Psoas muscle (tissue), 7 donors: ENCODE measurements at regions not wholly inside any gene's neighbourhood (a gene's known extent, or its start where the extent isn't known, plus 50 kb on each side); places are given as distances from the start of the nearest gene placed in this dataset.

Experiments
- ATAC-seq, 4 donors: fragments of 200-7000 bp; cut with Tn5 transposase; one replicate each; pipeline ENCODE4 v1.9.1; 2020; ENCODE audit warnings: moderate library complexity in 3 of 4, mild to moderate bottlenecking in 2 of 4
- DNase-seq, 2 donors: peaks; one replicate each; pipeline ENCODE4 v3.0.0-alpha.2; 2020
- H3K27ac ChIP-seq: fragments of 200-600 bp; one replicate; pipeline ENCODE4 v1.8.0; 2022
- H3K27me3 ChIP-seq, 3 donors: fragments of 200-600 bp in 1 of 3; one replicate each; pipeline versions ENCODE4 v1.6.1 to v1.8.0; 2013 to 2022; ENCODE audit warnings: low read length in 2 of 3, mild to moderate bottlenecking in 2 of 3, moderate library complexity in 1 of 3; ENCODE audit not compliant: insufficient read depth in 3 of 3
- H3K36me3 ChIP-seq, 2 donors: fragments of 200-600 bp in 1 of 2; one replicate each; pipeline versions ENCODE4 v1.6.1 to v1.8.0; 2013 to 2022; ENCODE audit warnings: low read depth in 1 of 2, mild to moderate bottlenecking in 1 of 2, moderate library complexity in 1 of 2; ENCODE audit not compliant: insufficient read depth in 1 of 2
- H3K4me1 ChIP-seq: fragments of 200-600 bp; one replicate; pipeline ENCODE4 v1.8.0; 2022
- H3K4me3 ChIP-seq: fragments of 200-600 bp; one replicate; pipeline ENCODE4 v1.8.0; 2022; ENCODE audit warnings: mild to moderate bottlenecking
- H3K9me3 ChIP-seq: fragments of 200-600 bp; one replicate; pipeline ENCODE4 v1.8.0; 2022
- WGBS, 3 donors: extraction: QIAGEN DNeasy Blood & Tissue Kit; methylation state at CpG; one replicate each; pipeline versions ENCODE4 v1.1.6 to v1.1.7; 2013; 5-methylcytosine and 5-hydroxymethylcytosine counted together
- intact Hi-C, 2 donors: fragments of 100-400 bp; cut with DNase I; formaldehyde crosslinking; loops; one replicate each; pipeline versions ENCODE4 v1.11.0 to v1.14.2; 2022
- TF ChIP-seq, protein P1 (sequence below): fragments of 200-600 bp; IDR thresholded peaks from one replicate; pipeline ENCODE4 v1.8.0; 2022; ENCODE audit warnings: antibody characterized with exemption
- donor health status: healthy with polysubstance abuse.
- donor health status: DM: no; HTN: no; CAD: no; lungs with moderate emphysema.
- donor health status: Bipolar disorder and iron deficiency.
- donor health status: healthy.
- donor health status: DM: yes; HTN: yes; CAD: no.
- donor health status: DM: no; HTN: no; CAD: no.
- donor health status: DM: yes; HTN: yes; CAD: no.

DNA sequence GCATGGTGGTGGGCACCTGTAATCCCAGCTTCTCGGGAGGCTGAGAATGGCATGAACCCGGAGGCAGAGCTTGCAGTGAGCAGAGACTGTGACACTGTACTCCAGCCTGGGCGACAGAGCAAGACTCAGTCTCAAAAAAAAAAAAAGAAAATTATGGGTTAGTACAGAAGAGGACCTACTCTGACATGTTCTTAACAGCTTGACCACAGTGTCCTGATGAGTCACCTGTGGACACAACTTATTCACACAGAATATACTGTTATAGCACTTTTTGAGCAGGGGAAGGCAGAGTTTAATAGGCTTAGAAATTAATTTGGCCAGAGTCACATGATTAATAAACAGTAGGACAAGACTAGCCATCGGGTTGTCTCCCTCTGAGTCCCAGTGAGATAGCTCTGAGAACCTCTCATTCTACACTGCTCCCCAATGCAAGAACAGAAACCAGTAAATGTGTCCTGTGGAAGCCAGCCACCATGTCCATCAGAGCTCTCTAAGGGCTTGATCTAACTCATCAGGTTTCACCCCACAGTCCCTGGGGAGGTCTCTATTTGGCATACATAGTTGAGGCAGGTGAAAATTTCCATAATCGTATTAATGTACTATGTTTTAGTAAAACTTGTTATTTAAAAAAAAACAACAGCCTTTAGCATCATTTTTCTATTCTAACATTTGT lies 1077.9 kb upstream of the C9orf72 start:
- H3K27me3 ChIP-seq: no peaks in the 10 kb centered on the region
- no peak overlapping the region for H3K4me3 ChIP-seq
- H3K9me3 ChIP-seq: peaks cover 3% of the 10 kb centered on the region
- TF ChIP-seq, protein P1, sequence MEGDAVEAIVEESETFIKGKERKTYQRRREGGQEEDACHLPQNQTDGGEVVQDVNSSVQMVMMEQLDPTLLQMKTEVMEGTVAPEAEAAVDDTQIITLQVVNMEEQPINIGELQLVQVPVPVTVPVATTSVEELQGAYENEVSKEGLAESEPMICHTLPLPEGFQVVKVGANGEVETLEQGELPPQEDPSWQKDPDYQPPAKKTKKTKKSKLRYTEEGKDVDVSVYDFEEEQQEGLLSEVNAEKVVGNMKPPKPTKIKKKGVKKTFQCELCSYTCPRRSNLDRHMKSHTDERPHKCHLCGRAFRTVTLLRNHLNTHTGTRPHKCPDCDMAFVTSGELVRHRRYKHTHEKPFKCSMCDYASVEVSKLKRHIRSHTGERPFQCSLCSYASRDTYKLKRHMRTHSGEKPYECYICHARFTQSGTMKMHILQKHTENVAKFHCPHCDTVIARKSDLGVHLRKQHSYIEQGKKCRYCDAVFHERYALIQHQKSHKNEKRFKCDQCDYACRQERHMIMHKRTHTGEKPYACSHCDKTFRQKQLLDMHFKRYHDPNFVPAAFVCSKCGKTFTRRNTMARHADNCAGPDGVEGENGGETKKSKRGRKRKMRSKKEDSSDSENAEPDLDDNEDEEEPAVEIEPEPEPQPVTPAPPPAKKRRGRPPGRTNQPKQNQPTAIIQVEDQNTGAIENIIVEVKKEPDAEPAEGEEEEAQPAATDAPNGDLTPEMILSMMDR: no peak
- 82 to 83% (median 82%) methylated on average over 5 of the region's 5 CpGs for WGBS, 3 donors
- intact Hi-C loops: no loop called here
- H3K36me3 ChIP-seq: no peaks in the 10 kb centered on the region
- no peaks in the 10 kb centered on the region for H3K4me1 ChIP-seq
- no peak for ATAC-seq
- no peak for DNase-seq
- no peak overlapping the region for H3K27ac ChIP-seq

DNA sequence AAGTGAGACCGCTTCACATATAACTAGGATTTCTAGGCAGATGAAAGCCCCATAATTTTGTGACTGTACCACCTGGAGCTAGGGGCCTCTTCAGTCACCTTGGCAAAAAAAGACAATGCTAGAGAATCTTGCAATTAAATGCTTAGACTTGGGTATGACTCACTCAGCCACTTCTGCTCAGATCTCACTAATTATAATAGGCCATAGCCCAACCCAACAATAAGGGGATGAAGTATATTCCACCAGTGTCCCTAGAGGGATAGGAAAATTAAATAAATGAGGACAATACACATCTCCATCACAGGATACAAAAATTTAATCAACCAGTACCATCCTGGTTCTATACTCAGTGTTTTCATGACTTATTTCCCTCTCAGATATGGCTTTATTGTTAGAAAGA lies 1079.9 kb upstream of the C9orf72 start:
- TF ChIP-seq, protein P1: no peak

DNA sequence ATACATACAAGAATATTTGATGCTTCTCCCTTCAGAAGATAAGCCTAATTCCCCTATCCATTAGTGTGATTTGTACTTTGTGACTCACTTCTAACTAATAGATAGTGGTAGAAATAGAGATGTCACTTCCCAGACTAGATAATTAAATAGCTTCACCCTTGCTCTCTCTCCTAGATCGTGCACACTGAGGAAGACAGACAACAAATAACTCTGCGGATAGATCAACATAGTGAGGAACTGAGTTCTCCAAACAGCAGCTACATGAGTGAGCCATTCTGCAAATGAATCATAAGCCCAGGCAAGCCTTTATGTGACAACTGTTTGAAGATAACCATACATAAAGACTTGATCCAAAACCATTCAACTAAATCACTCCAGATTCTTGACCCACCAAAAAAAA lies 1083.4 kb upstream of the C9orf72 start:
- Histone ChIP-seq H3K27ac (no peak overlapping the region), H3K36me3 (no peaks in the 10 kb centered on the region), H3K27me3 (no peaks in the 10 kb centered on the region), H3K4me3 (no peak overlapping the region), H3K4me1 (no peaks in the 10 kb centered on the region), H3K9me3 (peaks cover 3% of the 10 kb centered on the region)
- no peak for DNase-seq
- ATAC-seq: no peak
- WGBS, 3 donors: 68 to 87% (median 80%) methylated on average over 2 of the region's 2 CpGs
- TF ChIP-seq, protein P1: no peak
- intact Hi-C loops: no loop called here

More for the DNA sequence above, 1079.9 kb upstream of the C9orf72 start:
- WGBS, 3 donors: 90 to 93% (median 93%) methylated on average over 1 of the region's 1 CpG
- Histone ChIP-seq H3K4me3 (no peak overlapping the region), H3K4me1 (no peaks in the 10 kb centered on the region), H3K27me3 (no peaks in the 10 kb centered on the region), H3K9me3 (peaks cover 3% of the 10 kb centered on the region), H3K27ac (no peak overlapping the region), H3K36me3 (no peaks in the 10 kb centered on the region)
- intact Hi-C loops: no loop called here
- ATAC-seq (no peak), DNase-seq (no peak)

DNA sequence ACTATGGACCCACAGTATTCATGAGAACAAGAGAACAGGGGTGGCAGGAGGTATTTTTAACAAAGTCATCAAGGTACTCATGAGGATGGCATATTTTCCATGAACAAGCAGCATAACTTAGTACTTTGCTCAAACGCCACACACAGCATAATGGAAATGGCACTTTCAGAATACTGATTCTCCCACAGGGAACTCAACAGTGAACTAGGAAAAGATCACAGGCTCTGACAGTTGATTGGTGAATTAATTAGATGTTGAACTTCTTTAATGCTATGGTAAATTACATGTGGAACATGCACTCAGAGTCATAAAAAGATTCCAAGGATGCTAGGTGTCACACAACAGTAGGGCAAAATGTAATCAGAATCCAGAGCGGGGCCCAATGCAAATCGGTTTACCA lies 1088.6 kb upstream of the C9orf72 start:
- intact Hi-C loops: no loop called here
- no peaks in the 10 kb centered on the region for H3K36me3 ChIP-seq
- H3K4me1 ChIP-seq: no peaks in the 10 kb centered on the region
- WGBS, 3 donors: 80 to 88% (median 81%) methylated on average over 3 of the region's 3 CpGs
- TF ChIP-seq, protein P1: no peak
- H3K27me3 ChIP-seq: no peaks in the 10 kb centered on the region
- no peak overlapping the region for H3K27ac ChIP-seq
- ATAC-seq: no peak
- DNase-seq: no peak
- no peak overlapping the region for H3K4me3 ChIP-seq
- no peaks in the 10 kb centered on the region for H3K9me3 ChIP-seq

DNA sequence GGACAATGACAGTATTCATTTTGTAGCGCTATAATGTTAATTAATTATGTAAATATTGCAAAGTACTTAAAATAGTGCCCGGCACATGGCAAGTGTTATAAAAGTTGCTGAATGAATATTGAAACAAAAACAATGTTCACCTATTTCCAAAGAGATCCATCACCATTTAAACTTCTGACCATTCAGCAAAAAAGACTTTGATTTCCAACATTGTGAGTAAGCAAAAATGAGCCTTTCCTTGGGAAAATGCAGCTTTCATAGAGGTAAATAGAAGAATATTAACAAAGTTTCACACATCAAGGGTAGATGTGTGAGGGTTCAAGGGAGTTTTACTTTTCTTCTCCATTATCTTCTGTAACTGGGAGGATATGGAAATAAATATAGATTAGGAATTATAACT lies 1089.4 kb upstream of the C9orf72 start:
- TF ChIP-seq, protein P1: no peak
- ATAC-seq (no peak), DNase-seq (no peak)
- intact Hi-C loops: no loop called here
- Histone ChIP-seq H3K36me3 (no peaks in the 10 kb centered on the region), H3K27me3 (no peaks in the 10 kb centered on the region), H3K4me1 (no peaks in the 10 kb centered on the region), H3K27ac (no peak overlapping the region), H3K9me3 (no peaks in the 10 kb centered on the region), H3K4me3 (no peak overlapping the region)
- 91 to 94% (median 93%) methylated on average over 2 of the region's 2 CpGs for WGBS, 3 donors
